ENCODE measurements at regions not wholly inside any gene's neighbourhood (a gene's known extent, or its start where the extent isn't known, plus 50 kb on each side); places are given as distances from the start of the nearest gene placed in this dataset.
"Not testable (repeated sequence)": the region's sequence is repeated elsewhere in the genome, so short reads cannot be mapped to it uniquely, and the experiment has no call there.

GRCh38 chr12:131375261-131375971 is 335.5 kb upstream of the SFSWAP start:
- no peak for DNase-seq (ENCODE audit: low read depth in 2 of 2)

- DNase-seq (ENCODE audit: low read depth in 2 of 2): no peak
Measured at GRCh38 chr12:131375972-131376345, 334.9 kb upstream of the SFSWAP start.

DNA sequence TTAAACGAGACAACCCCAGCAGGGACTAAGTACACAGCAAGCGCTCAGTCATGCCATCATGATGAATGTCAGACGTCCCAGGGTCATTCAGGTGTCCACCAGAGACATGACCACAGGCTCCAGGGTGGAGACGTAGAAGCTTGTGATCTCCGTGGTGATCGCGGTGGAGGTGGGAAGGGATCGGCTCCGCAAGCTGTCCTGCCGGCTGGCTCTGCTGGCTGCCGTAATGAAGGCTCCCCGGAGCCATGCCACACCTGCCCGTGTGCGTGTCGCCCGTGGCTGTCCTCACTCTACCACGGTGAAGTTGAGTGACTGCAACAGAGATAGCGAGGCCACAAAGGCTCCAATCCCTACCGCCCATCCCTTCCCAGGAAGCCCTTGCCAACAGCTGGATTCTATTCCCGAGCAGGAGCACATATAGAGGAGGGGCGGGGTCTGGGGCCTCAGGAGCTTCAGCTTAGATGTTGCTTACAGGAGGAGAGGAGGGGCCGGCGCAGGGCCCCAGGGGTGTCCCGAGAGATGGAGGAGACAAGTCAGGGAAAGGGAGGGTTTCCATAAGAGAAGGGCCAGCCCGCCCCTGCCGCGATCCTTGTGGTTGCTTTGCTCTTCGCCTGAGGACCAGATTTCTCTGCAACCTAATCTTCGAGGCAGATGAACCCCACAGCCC is 332.6 kb upstream of the SFSWAP start:
- no peak for DNase-seq (ENCODE audit: low read depth in 2 of 2)

DNA sequence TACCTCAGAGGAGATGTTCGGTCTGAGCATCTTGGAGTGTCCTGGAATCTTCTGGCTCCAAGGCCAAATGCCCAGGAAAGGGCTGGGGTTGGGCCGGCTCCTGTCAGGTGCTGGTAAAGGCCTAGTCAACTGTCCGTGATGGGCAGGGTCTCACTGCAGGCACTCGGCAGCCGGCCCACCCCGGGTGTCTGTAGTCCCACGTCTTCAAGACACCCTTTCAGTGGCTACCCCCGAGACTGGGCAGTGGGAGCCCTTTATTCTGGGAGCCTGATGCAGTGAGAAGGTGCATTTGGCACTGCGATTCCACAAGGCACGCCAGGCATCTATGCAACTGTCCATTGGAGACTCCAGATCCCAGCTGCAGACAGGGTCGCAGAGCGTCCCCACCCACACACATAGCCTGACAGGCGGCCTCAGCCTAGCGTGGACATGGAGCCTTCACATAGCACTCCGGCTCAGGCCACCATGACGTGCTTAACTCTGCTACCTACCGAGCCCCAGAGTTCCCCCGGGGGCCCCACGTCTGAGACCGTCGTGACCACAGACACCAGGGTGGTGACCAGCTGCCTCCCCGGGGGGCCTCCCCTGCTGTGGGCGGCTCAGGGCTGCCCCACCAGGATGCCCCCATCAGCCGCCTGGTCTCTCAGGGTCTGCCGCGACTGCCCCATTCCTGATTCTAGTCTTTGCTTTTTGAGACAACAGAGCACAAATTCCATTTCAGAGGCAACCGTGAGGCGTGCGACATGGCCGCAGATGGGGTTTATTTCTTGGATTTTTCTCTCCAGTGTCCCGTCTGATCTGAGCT is 331.8 kb upstream of the SFSWAP start:
- DNase-seq (ENCODE audit: low read depth in 2 of 2): no peak

GRCh38 chr12:131379738-131380137 is 331.2 kb upstream of the SFSWAP start:
- no peak for DNase-seq (ENCODE audit: low read depth in 2 of 2)

- no peak for DNase-seq (ENCODE audit: low read depth in 2 of 2)
Measured at GRCh38 chr12:131380220-131380964, 330.5 kb upstream of the SFSWAP start.

- DNase-seq (ENCODE audit: low read depth in 2 of 2): no peak
Measured at GRCh38 chr12:131380965-131381705, 329.8 kb upstream of the SFSWAP start.

- DNase-seq (ENCODE audit: low read depth in 2 of 2): no peak
Measured at GRCh38 chr12:131381716-131382430, 329.0 kb upstream of the SFSWAP start.

GRCh38 chr12:131383291-131383690 is 327.6 kb upstream of the SFSWAP start:
- DNase-seq (ENCODE audit: low read depth in 2 of 2): no peak

- DNase-seq (ENCODE audit: low read depth in 2 of 2): no peak
Measured at GRCh38 chr12:131383741-131384543, 326.9 kb upstream of the SFSWAP start.

DNA sequence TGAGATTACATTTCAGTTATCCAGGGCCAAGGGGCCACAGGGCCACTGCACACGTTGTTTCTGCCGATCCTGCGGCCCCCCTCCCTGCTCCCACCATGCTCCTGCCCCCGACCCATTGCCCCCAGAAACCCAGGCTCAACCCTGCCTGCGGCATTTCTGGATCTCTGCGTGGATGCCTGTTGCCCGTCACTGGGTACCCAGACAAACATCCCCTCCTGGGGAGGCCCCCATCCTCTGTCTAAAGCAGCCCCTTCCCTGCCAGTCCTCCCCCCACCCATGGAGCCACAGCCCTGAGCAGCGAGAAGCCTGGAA is 326.4 kb upstream of the SFSWAP start:
- DNase-seq (ENCODE audit: low read depth in 2 of 2): no peak

DNA sequence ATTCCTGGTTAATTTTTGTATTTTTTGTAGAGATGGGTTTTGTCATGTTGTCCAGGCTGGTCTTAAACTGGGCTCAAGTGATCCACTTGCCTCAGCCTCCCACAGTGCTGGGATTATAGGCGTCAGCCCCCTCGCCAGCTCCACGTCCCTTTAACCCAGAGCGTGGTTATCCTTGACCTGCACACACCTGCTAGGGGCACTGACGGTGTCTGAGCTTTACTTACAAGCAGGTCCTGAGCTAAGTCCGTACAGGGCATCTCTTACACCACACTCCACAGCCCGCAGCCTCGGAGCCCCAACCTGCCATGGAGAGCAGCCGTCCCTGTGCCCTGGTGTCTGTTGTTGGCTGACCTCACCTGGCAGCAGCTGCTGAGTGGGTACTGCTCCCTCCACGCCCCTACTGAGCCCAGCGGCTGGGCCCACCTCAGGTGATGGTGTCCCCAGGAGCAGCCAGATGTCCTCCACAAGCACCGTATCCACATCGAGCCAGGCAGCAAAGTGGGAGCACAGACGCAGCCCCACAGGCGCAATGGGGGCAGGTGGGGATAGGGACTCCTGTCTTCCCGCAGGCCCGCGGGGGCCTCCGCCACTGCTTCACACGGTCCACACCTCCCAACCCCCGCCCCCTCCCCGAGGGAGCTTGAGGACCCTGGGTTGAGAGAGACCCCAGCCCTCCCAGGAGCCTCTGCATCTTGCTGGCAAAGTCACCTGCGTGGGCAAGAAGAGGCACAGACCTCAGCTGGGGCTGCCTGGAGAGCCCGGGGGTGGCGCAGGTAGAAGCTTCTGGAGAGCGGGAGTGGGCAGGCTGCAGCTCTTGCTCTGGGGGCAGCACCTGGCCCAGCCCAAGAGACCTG is 325.4 kb upstream of the SFSWAP start:
- no peak for DNase-seq (ENCODE audit: low read depth in 2 of 2)

GRCh38 chr12:131386167-131386521 is 324.7 kb upstream of the SFSWAP start:
- no peak for DNase-seq (ENCODE audit: low read depth in 2 of 2)

DNA sequence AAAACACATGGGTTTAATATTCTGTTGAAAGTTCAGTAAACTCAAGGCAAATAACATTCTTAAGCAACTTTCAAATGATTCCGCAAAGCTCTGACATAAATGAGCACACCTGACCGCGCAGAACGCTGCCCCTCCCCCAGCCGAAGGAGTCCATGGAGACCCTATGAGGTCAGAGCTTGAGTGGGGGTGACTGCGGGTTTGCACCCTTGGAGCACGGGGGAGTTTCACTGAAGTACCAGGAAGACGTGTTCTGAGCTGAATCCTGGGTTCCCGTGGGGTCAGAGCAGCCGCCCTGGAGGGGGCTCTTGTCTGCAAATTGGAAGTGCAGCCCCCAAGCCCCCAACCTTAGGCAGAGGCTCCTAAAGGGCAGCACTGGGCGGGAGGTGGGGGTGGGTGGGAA is 324.1 kb upstream of the SFSWAP start:
- no peak for DNase-seq (ENCODE audit: low read depth in 2 of 2)

DNA sequence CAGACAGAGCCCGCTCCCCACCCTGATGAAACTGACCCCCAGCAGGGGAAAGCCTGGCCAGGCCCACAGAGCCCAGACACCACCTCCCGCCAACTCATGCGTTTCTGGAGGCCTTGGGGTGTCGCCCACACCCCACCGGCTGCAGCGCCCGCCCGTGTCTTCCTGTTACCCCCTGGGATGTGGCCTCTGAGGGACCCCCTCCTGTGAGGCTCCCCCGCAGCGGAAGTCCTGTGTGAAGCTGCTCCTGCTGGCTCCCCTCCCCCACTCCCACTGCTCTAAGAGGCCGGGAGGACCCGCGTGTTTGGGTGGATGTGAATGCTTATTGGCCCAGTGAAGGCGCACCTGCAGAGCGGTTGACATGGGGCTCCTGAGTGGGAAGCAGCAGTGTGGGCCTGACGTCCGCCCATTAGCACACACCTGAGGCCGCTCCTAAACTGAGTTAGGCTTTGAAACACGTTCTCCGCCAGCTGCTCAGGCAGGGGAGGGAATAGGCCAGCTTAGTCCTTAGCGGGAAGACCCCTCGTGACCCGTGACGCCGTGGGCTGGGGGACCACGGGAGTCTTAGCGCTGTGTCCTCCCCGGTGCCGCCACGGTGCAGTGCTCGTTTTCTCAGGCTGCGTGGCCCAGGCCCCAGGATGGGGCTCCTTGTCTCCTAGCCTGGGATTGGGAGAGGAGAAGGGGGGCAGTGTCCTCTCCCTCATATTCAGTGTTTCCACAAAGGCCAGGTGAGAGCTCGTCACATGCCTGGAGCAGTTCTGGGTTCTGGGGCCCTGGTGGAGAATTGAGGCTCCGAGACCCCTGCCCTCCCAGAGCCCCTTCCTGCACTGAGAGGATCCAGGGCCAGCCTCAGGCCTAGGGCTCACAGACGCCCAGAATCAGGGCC is 323.4 kb upstream of the SFSWAP start:
- no peak for DNase-seq (ENCODE audit: low read depth in 2 of 2)

GRCh38 chr12:131388164-131389053 is 322.5 kb upstream of the SFSWAP start:
- not testable (repeated sequence) for DNase-seq (ENCODE audit: low read depth in 2 of 2)

All from activated CD4-positive, alpha-beta T cell treated with anti-CD3 and anti-CD28 coated beads for 24 hours (primary cell).